DOHH2 (cell line): ENCODE measurements at regions not wholly inside any gene's neighbourhood (a gene's known extent, or its start where the extent isn't known, plus 50 kb on each side); places are given as distances from the start of the nearest gene placed in this dataset.

Experiments used
- EZH2phosphoT487 ChIP-seq: fragments of 200-600 bp; sonication (generic); IDR thresholded peaks from 2 replicates; pipeline ENCODE4 v1.6.1; 2017; ENCODE audit warnings: borderline replicate concordance, mild to moderate bottlenecking, antibody characterized with exemption, low read length, moderate library complexity, mixed read lengths
- TF ChIP-seq, protein P1 (sequence below): fragments of 200-600 bp; sonication (generic); IDR thresholded peaks from one replicate; pipeline ENCODE4 v1.5.1; 2014; ENCODE audit warnings: antibody characterized with exemption, mild to moderate bottlenecking, low read depth, low read length; ENCODE audit not compliant: poor library complexity, severe bottlenecking

GRCh38 chr5:90158131-90158530 lies 251.4 kb downstream of the CETN3 start:
- TF ChIP-seq, protein P1, sequence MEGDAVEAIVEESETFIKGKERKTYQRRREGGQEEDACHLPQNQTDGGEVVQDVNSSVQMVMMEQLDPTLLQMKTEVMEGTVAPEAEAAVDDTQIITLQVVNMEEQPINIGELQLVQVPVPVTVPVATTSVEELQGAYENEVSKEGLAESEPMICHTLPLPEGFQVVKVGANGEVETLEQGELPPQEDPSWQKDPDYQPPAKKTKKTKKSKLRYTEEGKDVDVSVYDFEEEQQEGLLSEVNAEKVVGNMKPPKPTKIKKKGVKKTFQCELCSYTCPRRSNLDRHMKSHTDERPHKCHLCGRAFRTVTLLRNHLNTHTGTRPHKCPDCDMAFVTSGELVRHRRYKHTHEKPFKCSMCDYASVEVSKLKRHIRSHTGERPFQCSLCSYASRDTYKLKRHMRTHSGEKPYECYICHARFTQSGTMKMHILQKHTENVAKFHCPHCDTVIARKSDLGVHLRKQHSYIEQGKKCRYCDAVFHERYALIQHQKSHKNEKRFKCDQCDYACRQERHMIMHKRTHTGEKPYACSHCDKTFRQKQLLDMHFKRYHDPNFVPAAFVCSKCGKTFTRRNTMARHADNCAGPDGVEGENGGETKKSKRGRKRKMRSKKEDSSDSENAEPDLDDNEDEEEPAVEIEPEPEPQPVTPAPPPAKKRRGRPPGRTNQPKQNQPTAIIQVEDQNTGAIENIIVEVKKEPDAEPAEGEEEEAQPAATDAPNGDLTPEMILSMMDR, result no peak
- TF ChIP-seq EZH2phosphoT487, result no peak
